ENCODE measurements at regions not wholly inside any gene's neighbourhood (a gene's known extent, or its start where the extent isn't known, plus 50 kb on each side); places are given as distances from the start of the nearest gene placed in this dataset.

GRCh38 chr2:18104595-18105224 is 226.2 kb downstream of the KCNS3 start:
- no peaks in the 10 kb centered on the region for H4K20me1 ChIP-seq (replicated peaks; ENCODE audit: control insufficient read depth, extremely low read depth, insufficient read depth, low read length)
- no peak overlapping the region for H3K9ac ChIP-seq (replicated peaks; ENCODE audit: extremely low read depth, insufficient read depth, low read length)
- POLR2A ChIA-PET: no interaction called here
- BruUV-seq (replicated peaks): no TSS peak
- FAIRE-seq: no peak
- no peaks in the 10 kb centered on the region for H3K27me3 ChIP-seq (ENCODE audit: control insufficient read depth in 2 of 2, insufficient read depth in 2 of 2, low read length in 2 of 2)
- no peaks in the 10 kb centered on the region for H3K9me3 ChIP-seq (replicated peaks; ENCODE audit: control insufficient read depth, insufficient read depth, low read length)
- H3K36me3 ChIP-seq (ENCODE audit: control insufficient read depth in 2 of 2, extremely low read depth in 1 of 2, insufficient read depth in 2 of 2, low read length in 2 of 2): no peaks in the 10 kb centered on the region
- H2AFZ ChIP-seq (ENCODE audit: low read depth, low read length): no peak overlapping the region
- H3K4me1 ChIP-seq (ENCODE audit: control insufficient read depth, extremely low read depth, insufficient read depth, low read length): no peaks in the 10 kb centered on the region
- intact Hi-C loops (cut with micrococcal nuclease): no loop called here
- H3K9me1 ChIP-seq (replicated peaks; ENCODE audit: control insufficient read depth, extremely low read depth, insufficient read depth, low read length): no peaks in the 10 kb centered on the region
- CTCF ChIA-PET: no interaction called here
- H3K79me2 ChIP-seq (ENCODE audit: control insufficient read depth, insufficient read depth, low read length): no peaks in the 10 kb centered on the region
- DNase-seq (ENCODE audit: low read depth, low spot score): no peak
- no peak overlapping the region for H3K27ac ChIP-seq (ENCODE audit: insufficient read depth, low read depth, low read length)
- TF ChIP-seq POLR2AphosphoS5 (IDR thresholded peaks at IDR 0.05; ENCODE audit: insufficient read depth, low read depth, low read length) (no peak), POLR2A (IDR thresholded peaks at IDR 0.05; ENCODE audit: low read depth, low read length) (no peak), FOS (IDR thresholded peaks at IDR 0.05; ENCODE audit: borderline replicate concordance, insufficient read depth, low read length) (no peak)
- no peak overlapping the region for H3K4me2 ChIP-seq (ENCODE audit: insufficient read depth, low read length)
- H3K4me3 ChIP-seq (replicated peaks in 1 of 3; ENCODE audit: insufficient read depth in 1 of 3, low read depth in 1 of 3, low read length in 3 of 3): no peak overlapping the region
- dilution Hi-C loops (cut with MboI; ENCODE audit: extremely low pct_ligation_motif_present, low sequenced_read_pairs): no loop called here

- POLR2A ChIA-PET: no interaction called here
- FAIRE-seq: no peak
- no peak overlapping the region for H3K27ac ChIP-seq (ENCODE audit: insufficient read depth, low read depth, low read length)
- BruUV-seq (replicated peaks): no TSS peak
- H3K27me3 ChIP-seq (ENCODE audit: control insufficient read depth in 2 of 2, insufficient read depth in 2 of 2, low read length in 2 of 2): no peaks in the 10 kb centered on the region
- H3K9ac ChIP-seq (replicated peaks; ENCODE audit: extremely low read depth, insufficient read depth, low read length): no peak overlapping the region
- H3K9me1 ChIP-seq (replicated peaks; ENCODE audit: control insufficient read depth, extremely low read depth, insufficient read depth, low read length): no peaks in the 10 kb centered on the region
- no peaks in the 10 kb centered on the region for H3K9me3 ChIP-seq (replicated peaks; ENCODE audit: control insufficient read depth, insufficient read depth, low read length)
- DNase-seq (ENCODE audit: low read depth, low spot score): no peak
- CTCF ChIA-PET: no interaction called here
- intact Hi-C loops (cut with micrococcal nuclease) (no loop called here), dilution Hi-C loops (cut with MboI; ENCODE audit: extremely low pct_ligation_motif_present, low sequenced_read_pairs) (no loop called here)
- H3K4me2 ChIP-seq (ENCODE audit: insufficient read depth, low read length): no peak overlapping the region
- H3K79me2 ChIP-seq (ENCODE audit: control insufficient read depth, insufficient read depth, low read length): no peaks in the 10 kb centered on the region
- no peak overlapping the region for H3K4me3 ChIP-seq (replicated peaks in 1 of 3; ENCODE audit: insufficient read depth in 1 of 3, low read depth in 1 of 3, low read length in 3 of 3)
- no peak overlapping the region for H2AFZ ChIP-seq (ENCODE audit: low read depth, low read length)
- H3K36me3 ChIP-seq (ENCODE audit: control insufficient read depth in 2 of 2, extremely low read depth in 1 of 2, insufficient read depth in 2 of 2, low read length in 2 of 2): no peaks in the 10 kb centered on the region
- no peaks in the 10 kb centered on the region for H4K20me1 ChIP-seq (replicated peaks; ENCODE audit: control insufficient read depth, extremely low read depth, insufficient read depth, low read length)
- H3K4me1 ChIP-seq (ENCODE audit: control insufficient read depth, extremely low read depth, insufficient read depth, low read length): no peaks in the 10 kb centered on the region
- TF ChIP-seq EZH2 (IDR thresholded peaks at IDR 0.05; ENCODE audit: borderline replicate concordance, low read depth, low read length, severe bottlenecking): no peak
- no peak for TF ChIP-seq POLR2AphosphoS5 (IDR thresholded peaks at IDR 0.05; ENCODE audit: insufficient read depth, low read depth, low read length)
- no peak for TF ChIP-seq MYC (IDR thresholded peaks at IDR 0.05; ENCODE audit: low read depth, low read length)
- TF ChIP-seq, protein P1, sequence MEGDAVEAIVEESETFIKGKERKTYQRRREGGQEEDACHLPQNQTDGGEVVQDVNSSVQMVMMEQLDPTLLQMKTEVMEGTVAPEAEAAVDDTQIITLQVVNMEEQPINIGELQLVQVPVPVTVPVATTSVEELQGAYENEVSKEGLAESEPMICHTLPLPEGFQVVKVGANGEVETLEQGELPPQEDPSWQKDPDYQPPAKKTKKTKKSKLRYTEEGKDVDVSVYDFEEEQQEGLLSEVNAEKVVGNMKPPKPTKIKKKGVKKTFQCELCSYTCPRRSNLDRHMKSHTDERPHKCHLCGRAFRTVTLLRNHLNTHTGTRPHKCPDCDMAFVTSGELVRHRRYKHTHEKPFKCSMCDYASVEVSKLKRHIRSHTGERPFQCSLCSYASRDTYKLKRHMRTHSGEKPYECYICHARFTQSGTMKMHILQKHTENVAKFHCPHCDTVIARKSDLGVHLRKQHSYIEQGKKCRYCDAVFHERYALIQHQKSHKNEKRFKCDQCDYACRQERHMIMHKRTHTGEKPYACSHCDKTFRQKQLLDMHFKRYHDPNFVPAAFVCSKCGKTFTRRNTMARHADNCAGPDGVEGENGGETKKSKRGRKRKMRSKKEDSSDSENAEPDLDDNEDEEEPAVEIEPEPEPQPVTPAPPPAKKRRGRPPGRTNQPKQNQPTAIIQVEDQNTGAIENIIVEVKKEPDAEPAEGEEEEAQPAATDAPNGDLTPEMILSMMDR (IDR thresholded peaks at IDR 0.05; ENCODE audit: extremely low read depth in 1 of 2, insufficient read depth in 1 of 2, low read depth in 1 of 2, low read length in 2 of 2): no peak
- TF ChIP-seq POLR2A (IDR thresholded peaks at IDR 0.05; ENCODE audit: low read depth, low read length): no peak
- TF ChIP-seq, protein P2, sequence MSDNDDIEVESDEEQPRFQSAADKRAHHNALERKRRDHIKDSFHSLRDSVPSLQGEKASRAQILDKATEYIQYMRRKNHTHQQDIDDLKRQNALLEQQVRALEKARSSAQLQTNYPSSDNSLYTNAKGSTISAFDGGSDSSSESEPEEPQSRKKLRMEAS (IDR thresholded peaks at IDR 0.05; ENCODE audit: insufficient read depth, insufficient read length): no peak
- no peak for TF ChIP-seq GATA2 (IDR thresholded peaks at IDR 0.05; ENCODE audit: insufficient read depth, insufficient read length, low read depth, low read length)
- TF ChIP-seq FOS (IDR thresholded peaks at IDR 0.05; ENCODE audit: borderline replicate concordance, insufficient read depth, low read length): no peak
Measured at GRCh38 chr2:18096836-18097405, 218.5 kb downstream of the KCNS3 start.

Data from endothelial cell of umbilical vein (primary cell).